ENCODE measurements at regions not wholly inside any gene's neighbourhood (a gene's known extent, or its start where the extent isn't known, plus 50 kb on each side); places are given as distances from the start of the nearest gene placed in this dataset.

DNA sequence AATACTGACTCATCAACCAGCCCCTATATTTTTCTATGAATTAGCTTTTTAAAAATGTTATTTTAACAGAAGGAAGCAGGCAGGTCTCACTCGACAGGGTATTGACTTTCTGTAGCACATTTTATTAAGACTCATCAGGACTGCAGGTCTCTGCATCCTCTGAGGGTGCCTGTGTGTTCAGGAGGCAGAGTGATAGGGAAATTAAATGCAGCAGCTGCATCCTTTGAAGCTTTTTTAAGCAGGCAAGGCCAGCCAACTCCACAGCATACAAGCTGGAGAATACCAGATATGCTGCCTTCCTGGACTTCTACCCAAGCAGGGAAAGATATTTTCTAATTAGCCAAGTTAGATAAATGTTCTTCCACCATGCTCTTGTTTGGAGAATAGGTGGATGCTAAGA lies 124.9 kb downstream of the WSCD1 start:
- TF ChIP-seq, protein P1, sequence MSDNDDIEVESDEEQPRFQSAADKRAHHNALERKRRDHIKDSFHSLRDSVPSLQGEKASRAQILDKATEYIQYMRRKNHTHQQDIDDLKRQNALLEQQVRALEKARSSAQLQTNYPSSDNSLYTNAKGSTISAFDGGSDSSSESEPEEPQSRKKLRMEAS (IDR thresholded peaks at IDR 0.05) = no peak
- TF ChIP-seq NFIC (IDR thresholded peaks at IDR 0.05) = no peak
- no peak for TF ChIP-seq CEBPB (IDR thresholded peaks at IDR 0.05)
- no peak for TF ChIP-seq FOXM1 (IDR thresholded peaks at IDR 0.05; ENCODE audit: borderline replicate concordance, low read depth)
- no peak for TF ChIP-seq CREB1 (IDR thresholded peaks at IDR 0.05; ENCODE audit: low read depth)
- no peak for TF ChIP-seq TAF1 (IDR thresholded peaks at IDR 0.05; ENCODE audit: low read depth)
- no peak for TF ChIP-seq TEAD4 (IDR thresholded peaks at IDR 0.05)
- TF ChIP-seq, protein P2, sequence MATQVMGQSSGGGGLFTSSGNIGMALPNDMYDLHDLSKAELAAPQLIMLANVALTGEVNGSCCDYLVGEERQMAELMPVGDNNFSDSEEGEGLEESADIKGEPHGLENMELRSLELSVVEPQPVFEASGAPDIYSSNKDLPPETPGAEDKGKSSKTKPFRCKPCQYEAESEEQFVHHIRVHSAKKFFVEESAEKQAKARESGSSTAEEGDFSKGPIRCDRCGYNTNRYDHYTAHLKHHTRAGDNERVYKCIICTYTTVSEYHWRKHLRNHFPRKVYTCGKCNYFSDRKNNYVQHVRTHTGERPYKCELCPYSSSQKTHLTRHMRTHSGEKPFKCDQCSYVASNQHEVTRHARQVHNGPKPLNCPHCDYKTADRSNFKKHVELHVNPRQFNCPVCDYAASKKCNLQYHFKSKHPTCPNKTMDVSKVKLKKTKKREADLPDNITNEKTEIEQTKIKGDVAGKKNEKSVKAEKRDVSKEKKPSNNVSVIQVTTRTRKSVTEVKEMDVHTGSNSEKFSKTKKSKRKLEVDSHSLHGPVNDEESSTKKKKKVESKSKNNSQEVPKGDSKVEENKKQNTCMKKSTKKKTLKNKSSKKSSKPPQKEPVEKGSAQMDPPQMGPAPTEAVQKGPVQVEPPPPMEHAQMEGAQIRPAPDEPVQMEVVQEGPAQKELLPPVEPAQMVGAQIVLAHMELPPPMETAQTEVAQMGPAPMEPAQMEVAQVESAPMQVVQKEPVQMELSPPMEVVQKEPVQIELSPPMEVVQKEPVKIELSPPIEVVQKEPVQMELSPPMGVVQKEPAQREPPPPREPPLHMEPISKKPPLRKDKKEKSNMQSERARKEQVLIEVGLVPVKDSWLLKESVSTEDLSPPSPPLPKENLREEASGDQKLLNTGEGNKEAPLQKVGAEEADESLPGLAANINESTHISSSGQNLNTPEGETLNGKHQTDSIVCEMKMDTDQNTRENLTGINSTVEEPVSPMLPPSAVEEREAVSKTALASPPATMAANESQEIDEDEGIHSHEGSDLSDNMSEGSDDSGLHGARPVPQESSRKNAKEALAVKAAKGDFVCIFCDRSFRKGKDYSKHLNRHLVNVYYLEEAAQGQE (IDR thresholded peaks at IDR 0.05; ENCODE audit: low read depth) = no peak
